Kidney (tissue), 13 donors: ENCODE measurements at regions not wholly inside any gene's neighbourhood (a gene's known extent, or its start where the extent isn't known, plus 50 kb on each side); places are given as distances from the start of the nearest gene placed in this dataset.

ENCODE experiments used
- DNase-seq, 5 donors: peaks; one replicate each; pipeline ENCODE4 v3.0.0-alpha.2; 2013 to 2020
- FAIRE-seq: peaks from 2 replicates; lab custom pipeline; 2012; peaks lifted over from hg19 to GRCh38; lab: Jason Lieb, UNC
- H3K27ac ChIP-seq, 2 donors: one replicate each; pipeline ENCODE4 v1.7.0; 2013; ENCODE audit warnings: low read depth in 2 of 2, low read length in 2 of 2, inconsistent platforms in 1 of 2
- H3K27me3 ChIP-seq: one replicate; pipeline ENCODE4 v1.7.1; 2013; ENCODE audit warnings: low read length, inconsistent platforms; ENCODE audit not compliant: control insufficient read depth, insufficient read depth
- H3K36me3 ChIP-seq, 3 donors: one replicate each; pipeline versions ENCODE4 v1.7.0 to v1.7.1; 2013; ENCODE audit warnings: low read length in 3 of 3, control low read depth in 1 of 3, inconsistent platforms in 1 of 3; ENCODE audit not compliant: insufficient read depth in 3 of 3, control insufficient read depth in 2 of 3
- H3K4me1 ChIP-seq, 3 donors: one replicate each; pipeline versions ENCODE4 v1.7.0 to v1.7.1; 2013; ENCODE audit warnings: low read length in 3 of 3, inconsistent platforms in 1 of 3, low read depth in 1 of 3; ENCODE audit not compliant: control insufficient read depth in 2 of 3, insufficient read depth in 2 of 3
- H3K4me3 ChIP-seq, 3 donors: one replicate each; pipeline versions ENCODE4 v1.7.0 to v1.8.1; 2013; ENCODE audit warnings: low read length in 3 of 3, control low read depth in 1 of 3, inconsistent platforms in 1 of 3
- H3K9ac ChIP-seq, 3 donors: one replicate each; pipeline versions ENCODE4 v1.7.0 to v1.7.1; 2013; ENCODE audit warnings: low read length in 3 of 3, control low read depth in 1 of 3, inconsistent platforms in 1 of 3
- H3K9me3 ChIP-seq, 3 donors: one replicate each; pipeline versions ENCODE4 v1.7.0 to v1.7.1; 2013; ENCODE audit warnings: low read length in 3 of 3, control low read depth in 1 of 3, inconsistent platforms in 1 of 3; ENCODE audit not compliant: control insufficient read depth in 2 of 3, insufficient read depth in 1 of 3
- CTCF ChIP-seq: IDR thresholded peaks from 3 replicates; pipeline ENCODE4 v1.5.1; 2012; ENCODE audit warnings: mild to moderate bottlenecking, moderate library complexity, borderline replicate concordance; ENCODE audit not compliant: insufficient read depth; ENCODE audit errors: extremely low read depth
- intact Hi-C: fragments of 100-400 bp; cut with DNase I; formaldehyde crosslinking; loops from one replicate; pipeline ENCODE4 v1.11.1; 2022
- donor health status: control.
- donor health status: control.
- donor health status: control.
- donor health status: control.
- donor health status: control.
- donor health status: DM: yes; HTN: yes; CAD: no.
- donor health status: Normal renal cell carcinoma (clear cell type).

GRCh38 chr21:25422610-25423608 is 184.4 kb downstream of the MRPL39 start:
- no peaks in the 10 kb centered on the region for H3K27me3 ChIP-seq
- H3K9me3 ChIP-seq = no peaks in the 10 kb centered on the region
- intact Hi-C loops = no loop called here
- no peak overlapping the region for H3K9ac ChIP-seq
- H3K4me1 ChIP-seq = no peaks in the 10 kb centered on the region
- DNase-seq (no peak), FAIRE-seq (no peak)
- TF ChIP-seq CTCF = no peak
- no peak overlapping the region for H3K4me3 ChIP-seq
- H3K36me3 ChIP-seq = no peaks in the 10 kb centered on the region
- no peak overlapping the region for H3K27ac ChIP-seq

- FAIRE-seq = no peak
- H3K36me3 ChIP-seq = no peaks in the 10 kb centered on the region
- no peaks in the 10 kb centered on the region for H3K9me3 ChIP-seq
- intact Hi-C loops = no loop called here
- peak in 2 of 5 donors; percentile 12 to 21 for DNase-seq
- no peak overlapping the region for H3K27ac ChIP-seq
- no peaks in the 10 kb centered on the region for H3K27me3 ChIP-seq
- no peaks in the 10 kb centered on the region for H3K4me1 ChIP-seq
- TF ChIP-seq CTCF = peak; percentile 35
- no peak overlapping the region for H3K9ac ChIP-seq
- no peak overlapping the region for H3K4me3 ChIP-seq
Measured at GRCh38 chr21:25421321-25422028, 185.8 kb downstream of the MRPL39 start.

GRCh38 chr21:25420831-25421230 is 186.4 kb downstream of the MRPL39 start:
- H3K9ac ChIP-seq = no peak overlapping the region
- no peak for TF ChIP-seq CTCF
- DNase-seq = no peak
- intact Hi-C loops = no loop called here
- FAIRE-seq = no peak
- H3K4me1 ChIP-seq = no peaks in the 10 kb centered on the region
- H3K4me3 ChIP-seq = no peak overlapping the region
- no peaks in the 10 kb centered on the region for H3K27me3 ChIP-seq
- no peak overlapping the region for H3K27ac ChIP-seq
- no peaks in the 10 kb centered on the region for H3K9me3 ChIP-seq
- no peaks in the 10 kb centered on the region for H3K36me3 ChIP-seq
